Aorta (tissue), 5 donors: ENCODE measurements at regions not wholly inside any gene's neighbourhood (a gene's known extent, or its start where the extent isn't known, plus 50 kb on each side); places are given as distances from the start of the nearest gene placed in this dataset.

ENCODE experiments used
- ATAC-seq: fragments of 200-7000 bp; cut with Tn5 transposase; one replicate; pipeline ENCODE4 v1.9.1; 2022; ENCODE audit warnings: moderate library complexity; ENCODE audit not compliant: low FRiP score
- DNase-seq, 2 donors: peaks; one replicate each; pipeline ENCODE4 v3.0.0-alpha.2; 2020
- H3K27ac ChIP-seq, 2 donors: one replicate each; pipeline ENCODE4 v1.5.1; 2013; ENCODE audit warnings: low read length in 2 of 2, mild to moderate bottlenecking in 2 of 2, moderate library complexity in 2 of 2, control low read depth in 1 of 2, inconsistent platforms in 1 of 2, low read depth in 1 of 2
- H3K27me3 ChIP-seq, 2 donors: one replicate each; pipeline ENCODE4 v1.6.1; 2013; ENCODE audit warnings: control low read depth in 1 of 2, low read length in 1 of 2, mild to moderate bottlenecking in 1 of 2, moderate library complexity in 1 of 2; ENCODE audit not compliant: insufficient read depth in 2 of 2, control insufficient read depth in 1 of 2
- H3K36me3 ChIP-seq, 2 donors: one replicate each; pipeline ENCODE4 v1.6.1; 2013; ENCODE audit warnings: control low read depth in 1 of 2, low read length in 1 of 2, mild to moderate bottlenecking in 1 of 2; ENCODE audit not compliant: insufficient read depth in 2 of 2, control insufficient read depth in 1 of 2
- H3K4me1 ChIP-seq, 2 donors: one replicate each; pipeline ENCODE4 v1.6.1; 2013; ENCODE audit warnings: low read length in 2 of 2, control low read depth in 1 of 2, mild to moderate bottlenecking in 1 of 2, moderate library complexity in 1 of 2; ENCODE audit not compliant: insufficient read depth in 2 of 2, control insufficient read depth in 1 of 2
- H3K4me3 ChIP-seq, 2 donors: one replicate each; pipeline ENCODE4 v1.5.1; 2013; ENCODE audit warnings: low read length in 2 of 2, control low read depth in 1 of 2, mild to moderate bottlenecking in 1 of 2
- H3K9me3 ChIP-seq: one replicate; pipeline ENCODE4 v1.6.1; 2013; ENCODE audit warnings: mild to moderate bottlenecking, low read length; ENCODE audit not compliant: control insufficient read depth
- WGBS, 2 donors: extraction: QIAGEN DNeasy Blood & Tissue Kit; methylation state at CpG; one replicate each; pipeline ENCODE4 v1.1.7; 2013; 5-methylcytosine and 5-hydroxymethylcytosine counted together
- intact Hi-C, 2 donors: fragments of 100-400 bp; cut with DNase I; formaldehyde crosslinking; loops; one replicate each; pipeline versions ENCODE4 v1.14.2 to v1.15.0; 2022
- donor health status: healthy with polysubstance abuse.
- donor health status: Bipolar disorder and iron deficiency.
- donor health status: DM: no; HTN: no; CAD: no.
- donor health status: DM: no; HTN: no; CAD: no.
- donor health status: DM: yes; HTN: yes; CAD: no.

GRCh38 chr14:98591161-98591560 lies 680.8 kb downstream of the BCL11B start:
- Histone ChIP-seq H3K9me3 (no peaks in the 10 kb centered on the region), H3K27ac (no peak overlapping the region), H3K36me3 (no peaks in the 10 kb centered on the region), H3K27me3 (no peaks in the 10 kb centered on the region), H3K4me3 (no peak overlapping the region), H3K4me1 (no peaks in the 10 kb centered on the region)
- ATAC-seq (no peak), DNase-seq (no peak)
- WGBS, 2 donors: 74 to 78% methylated on average over 6 of the region's 6 CpGs
- intact Hi-C loops: no loop called here

- H3K27me3 ChIP-seq: no peaks in the 10 kb centered on the region
- H3K4me1 ChIP-seq: no peaks in the 10 kb centered on the region
These were observed 679.3 kb downstream of the BCL11B start for GRCh38 chr14:98592611-98593170.

GRCh38 chr14:98593361-98593761 lies 678.6 kb downstream of the BCL11B start:
- no peak overlapping the region for H3K4me3 ChIP-seq
- no peak overlapping the region for H3K27ac ChIP-seq
- no peaks in the 10 kb centered on the region for H3K36me3 ChIP-seq
- no peak for DNase-seq
- no peaks in the 10 kb centered on the region for H3K4me1 ChIP-seq
- H3K27me3 ChIP-seq: no peaks in the 10 kb centered on the region
- ATAC-seq: no peak
- no peaks in the 10 kb centered on the region for H3K9me3 ChIP-seq
- 16 to 21% methylated on average over 8 of the region's 8 CpGs for WGBS, 2 donors
- intact Hi-C loops: no loop called here

More at GRCh38 chr14:98592611-98593170, 679.3 kb downstream of the BCL11B start:
- 84 to 87% methylated on average over 15 to 21 of the region's 21 CpGs for WGBS, 2 donors
- H3K9me3 ChIP-seq: no peaks in the 10 kb centered on the region
- no peak overlapping the region for H3K27ac ChIP-seq
- H3K36me3 ChIP-seq: no peaks in the 10 kb centered on the region
- ATAC-seq: no peak
- H3K4me3 ChIP-seq: no peak overlapping the region
- intact Hi-C loops: no loop called here
- no peak for DNase-seq

GRCh38 chr14:98594156-98594555 lies 677.8 kb downstream of the BCL11B start:
- Histone ChIP-seq H3K27ac (no peak overlapping the region), H3K9me3 (no peaks in the 10 kb centered on the region), H3K36me3 (no peaks in the 10 kb centered on the region), H3K4me3 (no peak overlapping the region), H3K27me3 (no peaks in the 10 kb centered on the region), H3K4me1 (no peaks in the 10 kb centered on the region)
- intact Hi-C loops: no loop called here
- 59 to 63% methylated on average over 5 of the region's 5 CpGs for WGBS, 2 donors
- ATAC-seq (no peak), DNase-seq (no peak)

GRCh38 chr14:98598576-98598975 lies 673.4 kb downstream of the BCL11B start:
- 88 to 89% methylated on average over 6 of the region's 6 CpGs for WGBS, 2 donors
- Histone ChIP-seq H3K4me1 (no peaks in the 10 kb centered on the region), H3K27me3 (no peaks in the 10 kb centered on the region), H3K9me3 (no peaks in the 10 kb centered on the region), H3K27ac (no peak overlapping the region), H3K36me3 (no peaks in the 10 kb centered on the region), H3K4me3 (no peak overlapping the region)
- ATAC-seq (no peak), DNase-seq (no peak)
- intact Hi-C loops: no loop called here

GRCh38 chr14:98599082-98599481 lies 672.9 kb downstream of the BCL11B start:
- DNase-seq (no peak), ATAC-seq (no peak)
- Histone ChIP-seq H3K36me3 (no peaks in the 10 kb centered on the region), H3K4me3 (no peak overlapping the region), H3K27me3 (no peaks in the 10 kb centered on the region), H3K27ac (no peak overlapping the region), H3K4me1 (no peaks in the 10 kb centered on the region), H3K9me3 (no peaks in the 10 kb centered on the region)
- intact Hi-C loops: no loop called here
- WGBS, 2 donors: 53 to 54% methylated on average over 5 of the region's 5 CpGs

- ATAC-seq: no peak
- no peaks in the 10 kb centered on the region for H3K9me3 ChIP-seq
- 49 to 66% methylated on average over 7 of the region's 7 CpGs for WGBS, 2 donors
- no peaks in the 10 kb centered on the region for H3K27me3 ChIP-seq
- H3K4me1 ChIP-seq: no peaks in the 10 kb centered on the region
- H3K27ac ChIP-seq: no peak overlapping the region
- no peaks in the 10 kb centered on the region for H3K36me3 ChIP-seq
- no peak overlapping the region for H3K4me3 ChIP-seq
- intact Hi-C loops: no loop called here
- no peak for DNase-seq
These were observed 669.0 kb downstream of the BCL11B start for GRCh38 chr14:98602983-98603382.

GRCh38 chr14:98605043-98605442 lies 667.0 kb downstream of the BCL11B start:
- H3K27ac ChIP-seq: no peak overlapping the region
- WGBS, 2 donors: 68 to 73% methylated on average over 2 of the region's 2 CpGs
- H3K9me3 ChIP-seq: no peaks in the 10 kb centered on the region
- H3K27me3 ChIP-seq: no peaks in the 10 kb centered on the region
- ATAC-seq (no peak), DNase-seq (no peak)
- no peak overlapping the region for H3K4me3 ChIP-seq
- intact Hi-C loops: no loop called here
- H3K4me1 ChIP-seq: no peaks in the 10 kb centered on the region
- H3K36me3 ChIP-seq: no peaks in the 10 kb centered on the region

GRCh38 chr14:98606041-98606640 lies 665.9 kb downstream of the BCL11B start:
- no peaks in the 10 kb centered on the region for H3K36me3 ChIP-seq
- H3K27ac ChIP-seq: no peak overlapping the region
- H3K27me3 ChIP-seq: no peaks in the 10 kb centered on the region
- no peak for ATAC-seq
- WGBS, 2 donors: 48 to 77% methylated on average over 6 to 8 of the region's 8 CpGs
- no peaks in the 10 kb centered on the region for H3K4me1 ChIP-seq
- DNase-seq: no peak
- intact Hi-C loops: no loop called here
- no peaks in the 10 kb centered on the region for H3K9me3 ChIP-seq
- H3K4me3 ChIP-seq: no peak overlapping the region
